Adipocyte (in vitro differentiated cells): ENCODE measurements at regions not wholly inside any gene's neighbourhood (a gene's known extent, or its start where the extent isn't known, plus 50 kb on each side); places are given as distances from the start of the nearest gene placed in this dataset.

Source experiments
- DNase-seq: peaks from one replicate; pipeline ENCODE4 v3.0.0-alpha.2; 2015; ENCODE audit warnings: low read depth
- H3K27me3 ChIP-seq: replicated peaks from 2 replicates; pipeline ENCODE4 v1.7.0; 2013; ENCODE audit warnings: mild to moderate bottlenecking, low read length, moderate library complexity; ENCODE audit not compliant: control insufficient read depth, insufficient read depth
- H3K36me3 ChIP-seq: 2 replicates; pipeline ENCODE4 v1.7.0; 2013; ENCODE audit warnings: low read length, mild to moderate bottlenecking, moderate library complexity; ENCODE audit not compliant: control insufficient read depth, insufficient read depth, severe bottlenecking
- H3K4me1 ChIP-seq: 2 replicates; pipeline ENCODE4 v1.7.0; 2013; ENCODE audit warnings: mild to moderate bottlenecking, low read length, moderate library complexity; ENCODE audit not compliant: control insufficient read depth, insufficient read depth
- H3K4me3 ChIP-seq: 2 replicates; pipeline ENCODE4 v1.7.0; 2013; ENCODE audit warnings: mild to moderate bottlenecking, low read length, moderate library complexity
- H3K9ac ChIP-seq: 2 replicates; pipeline ENCODE4 v1.7.0; 2013; ENCODE audit warnings: mild to moderate bottlenecking, low read length, moderate library complexity
- H3K9me3 ChIP-seq: 2 replicates; pipeline ENCODE4 v1.7.0; 2013; ENCODE audit warnings: mild to moderate bottlenecking, low read length, moderate library complexity; ENCODE audit not compliant: control insufficient read depth

GRCh38 chr9:24846248-24846912 lies 300.7 kb upstream of the IZUMO3 start:
- no peaks in the 10 kb centered on the region for H3K4me1 ChIP-seq
- DNase-seq = no peak
- no peak overlapping the region for H3K9ac ChIP-seq
- no peaks in the 10 kb centered on the region for H3K27me3 ChIP-seq
- no peaks in the 10 kb centered on the region for H3K36me3 ChIP-seq
- H3K4me3 ChIP-seq = no peak overlapping the region
- no peaks in the 10 kb centered on the region for H3K9me3 ChIP-seq

DNA sequence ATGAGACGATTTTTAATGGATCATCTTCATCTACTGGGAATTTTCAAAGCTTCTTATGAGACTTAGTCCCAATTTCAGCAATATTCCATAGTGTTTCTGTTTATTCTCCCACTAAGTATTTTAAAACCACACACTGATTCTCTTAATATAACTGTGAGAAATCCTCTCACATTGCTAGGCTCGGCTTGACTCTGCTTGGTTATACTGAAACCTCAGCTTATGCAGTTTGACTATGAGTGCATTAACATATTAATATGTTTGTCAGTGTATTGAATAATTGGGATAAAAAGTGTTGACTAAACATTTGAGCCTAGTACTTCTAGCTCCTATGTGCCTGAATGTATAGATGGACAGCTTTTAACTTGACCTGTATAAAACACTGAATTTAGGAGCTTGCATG lies 298.5 kb upstream of the IZUMO3 start:
- H3K4me1 ChIP-seq = no peaks in the 10 kb centered on the region
- no peak overlapping the region for H3K4me3 ChIP-seq
- no peaks in the 10 kb centered on the region for H3K27me3 ChIP-seq
- DNase-seq = no peak
- no peak overlapping the region for H3K9ac ChIP-seq
- H3K9me3 ChIP-seq = no peaks in the 10 kb centered on the region
- no peaks in the 10 kb centered on the region for H3K36me3 ChIP-seq

DNA sequence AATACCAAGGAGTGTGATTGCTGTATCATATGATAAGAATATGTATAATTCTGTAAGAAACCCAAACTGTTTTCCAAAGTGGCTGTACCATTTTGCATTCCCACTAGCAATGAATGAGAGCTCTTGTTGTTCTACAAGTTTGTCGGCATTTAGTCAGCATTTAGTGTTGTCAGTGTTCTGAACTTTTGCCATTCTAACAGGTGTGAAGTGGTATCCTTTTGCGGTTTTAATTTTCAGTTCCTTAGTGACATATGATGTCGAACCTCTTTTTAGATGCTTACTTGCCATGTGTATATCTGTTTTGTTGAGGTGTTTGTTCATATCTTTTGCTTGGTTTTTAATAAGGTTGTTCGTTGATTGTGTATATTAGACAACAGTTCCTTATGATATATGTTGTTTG lies 296.3 kb upstream of the IZUMO3 start:
- Histone ChIP-seq H3K9me3 (no peaks in the 10 kb centered on the region), H3K27me3 (no peaks in the 10 kb centered on the region), H3K9ac (no peak overlapping the region), H3K36me3 (no peaks in the 10 kb centered on the region), H3K4me3 (no peak overlapping the region), H3K4me1 (no peaks in the 10 kb centered on the region)
- no peak for DNase-seq

GRCh38 chr9:24832307-24832706 lies 286.6 kb upstream of the IZUMO3 start:
- Histone ChIP-seq H3K27me3 (no peaks in the 10 kb centered on the region), H3K4me1 (no peaks in the 10 kb centered on the region), H3K9me3 (no peaks in the 10 kb centered on the region), H3K9ac (no peak overlapping the region), H3K36me3 (no peaks in the 10 kb centered on the region), H3K4me3 (no peak overlapping the region)
- peak; percentile 1 for DNase-seq

DNA sequence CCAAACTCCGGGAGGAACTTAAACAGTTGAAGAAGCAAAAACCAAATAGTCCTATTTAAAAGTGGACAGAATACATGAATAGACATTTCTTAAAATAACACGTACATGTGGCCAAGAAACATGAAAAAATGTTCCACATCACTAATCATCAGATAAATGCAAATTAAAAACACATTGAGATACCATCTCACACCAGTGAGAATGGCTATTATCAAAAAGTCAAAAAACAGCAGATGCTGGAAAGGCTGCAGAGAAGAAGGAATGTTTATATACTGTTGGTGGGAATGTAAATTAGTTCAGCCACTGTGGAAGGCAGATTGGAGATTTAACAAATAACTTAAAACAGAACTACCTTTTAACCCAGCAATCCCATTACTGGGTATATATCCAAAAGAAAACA lies 283.0 kb upstream of the IZUMO3 start:
- DNase-seq = no peak
- H3K27me3 ChIP-seq = no peaks in the 10 kb centered on the region
- no peaks in the 10 kb centered on the region for H3K9me3 ChIP-seq

GRCh38 chr9:24824607-24825006 lies 278.9 kb upstream of the IZUMO3 start:
- H3K4me1 ChIP-seq = no peaks in the 10 kb centered on the region
- H3K4me3 ChIP-seq = no peak overlapping the region
- H3K27me3 ChIP-seq = no peaks in the 10 kb centered on the region
- no peak overlapping the region for H3K9ac ChIP-seq
- H3K36me3 ChIP-seq = no peaks in the 10 kb centered on the region
- no peaks in the 10 kb centered on the region for H3K9me3 ChIP-seq
- no peak for DNase-seq

More for the DNA sequence above, 283.0 kb upstream of the IZUMO3 start:
- Histone ChIP-seq H3K9ac (no peak overlapping the region), H3K36me3 (no peaks in the 10 kb centered on the region), H3K4me1 (no peaks in the 10 kb centered on the region), H3K4me3 (no peak overlapping the region)

GRCh38 chr9:24820196-24820595 lies 274.5 kb upstream of the IZUMO3 start:
- H3K27me3 ChIP-seq = no peaks in the 10 kb centered on the region
- no peaks in the 10 kb centered on the region for H3K9me3 ChIP-seq
- H3K4me1 ChIP-seq = no peaks in the 10 kb centered on the region
- no peak overlapping the region for H3K4me3 ChIP-seq
- H3K36me3 ChIP-seq = no peaks in the 10 kb centered on the region
- no peak overlapping the region for H3K9ac ChIP-seq
- DNase-seq = no peak

- H3K27me3 ChIP-seq = no peaks in the 10 kb centered on the region
- no peaks in the 10 kb centered on the region for H3K36me3 ChIP-seq
- no peaks in the 10 kb centered on the region for H3K9me3 ChIP-seq
- no peak overlapping the region for H3K4me3 ChIP-seq
- H3K9ac ChIP-seq = no peak overlapping the region
- no peak for DNase-seq
- H3K4me1 ChIP-seq = no peaks in the 10 kb centered on the region
These were observed 272.1 kb upstream of the IZUMO3 start for GRCh38 chr9:24817756-24818155.

- Histone ChIP-seq H3K4me3 (no peak overlapping the region), H3K27me3 (no peaks in the 10 kb centered on the region), H3K4me1 (no peaks in the 10 kb centered on the region), H3K36me3 (no peaks in the 10 kb centered on the region), H3K9ac (no peak overlapping the region), H3K9me3 (no peaks in the 10 kb centered on the region)
- no peak for DNase-seq
These were observed 270.3 kb upstream of the IZUMO3 start for GRCh38 chr9:24816006-24816405.

DNA sequence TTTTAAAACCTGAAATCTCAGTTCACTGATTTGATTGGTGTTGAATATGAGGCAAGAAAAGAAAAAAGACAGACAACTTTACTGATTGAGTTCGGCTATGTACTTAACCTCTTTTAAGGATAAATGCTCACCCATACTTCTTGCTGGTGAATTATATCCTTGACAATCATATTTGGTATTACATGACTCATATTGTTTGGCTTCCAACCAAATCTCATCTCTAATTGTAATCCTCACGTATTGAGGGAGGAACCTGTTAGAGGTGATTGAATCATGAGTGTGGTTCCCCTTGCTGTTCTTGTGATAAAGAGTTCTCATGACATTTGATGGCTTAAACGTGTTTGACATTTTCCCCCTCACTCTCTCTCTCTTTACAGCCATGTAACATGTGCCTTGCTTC lies 255.6 kb upstream of the IZUMO3 start:
- DNase-seq = no peak
- H3K36me3 ChIP-seq = no peaks in the 10 kb centered on the region
- H3K4me3 ChIP-seq = no peak overlapping the region
- no peaks in the 10 kb centered on the region for H3K9me3 ChIP-seq
- no peaks in the 10 kb centered on the region for H3K4me1 ChIP-seq
- no peak overlapping the region for H3K9ac ChIP-seq
- H3K27me3 ChIP-seq = no peaks in the 10 kb centered on the region

GRCh38 chr9:24793787-24794186 lies 248.1 kb upstream of the IZUMO3 start:
- H3K9me3 ChIP-seq = no peaks in the 10 kb centered on the region

DNA sequence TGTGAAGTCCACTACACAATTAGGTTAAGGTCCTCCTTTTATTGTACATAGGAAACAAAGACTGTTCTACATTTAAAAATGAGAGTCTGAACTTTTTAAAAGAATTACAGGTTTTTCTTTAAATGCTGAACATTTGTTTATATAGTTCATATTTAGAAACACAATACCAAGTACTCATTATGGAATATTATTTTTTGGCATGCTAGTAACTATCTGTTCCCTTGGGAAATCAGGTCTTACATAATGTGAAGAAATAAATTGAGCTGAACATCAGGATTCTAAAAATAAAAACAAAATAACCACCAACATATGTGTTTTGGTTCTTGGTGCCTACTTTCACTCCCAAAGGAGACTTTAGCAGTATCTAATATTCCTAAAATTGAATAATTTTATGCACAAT lies 230.5 kb upstream of the IZUMO3 start:
- Histone ChIP-seq H3K4me1 (no peaks in the 10 kb centered on the region), H3K36me3 (no peaks in the 10 kb centered on the region), H3K27me3 (no peaks in the 10 kb centered on the region), H3K9me3 (peaks cover 13% of the 10 kb centered on the region), H3K9ac (no peak overlapping the region), H3K4me3 (no peak overlapping the region)
- DNase-seq = no peak

More at GRCh38 chr9:24793787-24794186, 248.1 kb upstream of the IZUMO3 start:
- no peaks in the 10 kb centered on the region for H3K36me3 ChIP-seq
- no peaks in the 10 kb centered on the region for H3K27me3 ChIP-seq
- no peak overlapping the region for H3K9ac ChIP-seq
- DNase-seq = no peak
- peaks cover 4% of the 10 kb centered on the region for H3K4me1 ChIP-seq
- no peak overlapping the region for H3K4me3 ChIP-seq
